ENCODE measurements at regions not wholly inside any gene's neighbourhood (a gene's known extent, or its start where the extent isn't known, plus 50 kb on each side); places are given as distances from the start of the nearest gene placed in this dataset.

- no peak for DNase-seq (ENCODE audit: low read depth)
Measured at GRCh38 chr12:89817501-89818226, 109.0 kb upstream of the ATP2B1 start.

DNA sequence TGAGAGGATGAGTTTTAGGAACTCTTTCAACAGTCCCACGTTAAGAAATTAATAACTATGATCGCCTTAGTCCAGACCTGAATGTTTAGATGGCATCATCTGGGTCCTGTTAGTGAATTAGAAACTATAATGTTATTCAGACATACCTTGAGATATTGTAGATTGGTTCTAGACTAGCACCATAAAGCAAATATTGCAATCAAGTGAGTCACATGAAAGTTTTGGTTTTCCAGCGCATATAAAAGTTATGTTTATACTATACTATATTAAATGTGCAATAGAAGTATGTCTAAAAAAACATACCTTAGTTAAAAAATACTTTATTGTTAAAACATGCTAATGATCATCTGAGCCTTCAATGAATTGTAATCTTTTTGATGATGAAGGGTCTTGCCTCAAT is 106.6 kb upstream of the ATP2B1 start:
- no peak for DNase-seq (ENCODE audit: low read depth)

- DNase-seq (ENCODE audit: low read depth): no peak
Measured at GRCh38 chr12:89803412-89803811, 94.8 kb upstream of the ATP2B1 start.

DNA sequence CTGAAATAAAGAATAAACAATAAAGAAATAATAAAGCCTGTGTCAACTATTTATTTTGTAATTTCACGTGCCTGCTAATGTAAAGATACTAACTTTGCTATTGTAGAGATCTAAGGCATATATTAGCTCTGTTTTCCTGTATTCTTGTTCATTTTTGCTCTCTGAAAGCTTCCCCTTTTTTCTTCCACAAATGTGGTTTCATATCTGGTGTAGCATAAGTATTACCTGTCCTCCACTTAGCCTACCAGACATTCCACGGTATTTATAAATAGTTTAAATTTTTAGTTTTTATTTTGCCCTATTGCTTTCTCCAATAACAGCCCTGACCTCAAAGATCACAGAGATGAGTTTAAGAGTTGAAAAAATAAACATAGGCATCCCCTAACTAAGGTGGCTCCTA is 92.6 kb upstream of the ATP2B1 start:
- no peak for DNase-seq (ENCODE audit: low read depth)

DNA sequence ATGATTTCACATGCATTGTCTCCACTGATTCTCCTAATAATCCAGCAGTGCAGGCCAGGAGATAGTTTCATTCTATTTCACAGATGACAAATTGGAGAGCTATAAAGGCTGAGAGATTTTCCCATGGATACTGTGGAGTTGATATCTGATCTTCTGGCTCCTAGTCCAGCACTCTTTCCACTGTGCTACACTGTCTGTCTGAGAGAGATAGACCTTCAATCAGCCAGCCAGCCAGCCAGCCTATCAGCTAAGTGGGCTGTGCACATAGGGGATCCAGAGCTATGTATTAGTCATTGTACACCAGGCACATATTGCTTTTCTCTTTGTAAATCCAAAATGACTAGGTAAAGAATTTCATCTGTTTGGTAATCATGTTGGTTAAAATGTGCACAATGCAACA is 91.8 kb upstream of the ATP2B1 start:
- DNase-seq (ENCODE audit: low read depth): no peak

GRCh38 chr12:89799316-89799715 is 90.7 kb upstream of the ATP2B1 start:
- DNase-seq (ENCODE audit: low read depth): no peak

GRCh38 chr12:89797436-89797835 is 88.8 kb upstream of the ATP2B1 start:
- DNase-seq (ENCODE audit: low read depth): no peak

GRCh38 chr12:89796798-89797382 is 88.3 kb upstream of the ATP2B1 start:
- DNase-seq (ENCODE audit: low read depth): no peak

- no peak for DNase-seq (ENCODE audit: low read depth)
Measured at GRCh38 chr12:89793946-89794345, 85.3 kb upstream of the ATP2B1 start.

GRCh38 chr12:89791286-89791685 is 82.6 kb upstream of the ATP2B1 start:
- no peak for DNase-seq (ENCODE audit: low read depth)

- DNase-seq (ENCODE audit: low read depth): no peak
Measured at GRCh38 chr12:89789862-89790261, 81.2 kb upstream of the ATP2B1 start.

DNA sequence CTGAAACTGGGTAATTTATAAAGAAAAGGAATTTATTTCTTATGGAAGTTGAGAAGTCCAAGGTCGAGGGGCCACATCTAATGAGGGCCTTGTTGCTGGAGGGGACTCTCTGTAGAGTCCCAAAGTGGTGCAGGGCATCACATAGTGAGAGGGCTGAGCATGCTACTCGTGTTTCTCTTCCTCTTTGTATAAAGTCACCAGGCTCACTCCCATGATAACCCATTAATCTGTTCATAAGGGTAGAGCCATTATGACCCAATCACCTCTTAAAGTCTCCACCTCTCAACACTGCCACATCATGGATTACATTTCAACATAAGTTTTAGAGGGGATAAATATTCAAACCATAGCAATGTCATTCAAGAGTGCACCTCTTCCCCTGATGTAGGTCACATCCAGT is 79.1 kb upstream of the ATP2B1 start:
- no peak for DNase-seq (ENCODE audit: low read depth)

GRCh38 chr12:89786177-89786810 is 77.7 kb upstream of the ATP2B1 start:
- no peak for DNase-seq (ENCODE audit: low read depth)

DNA sequence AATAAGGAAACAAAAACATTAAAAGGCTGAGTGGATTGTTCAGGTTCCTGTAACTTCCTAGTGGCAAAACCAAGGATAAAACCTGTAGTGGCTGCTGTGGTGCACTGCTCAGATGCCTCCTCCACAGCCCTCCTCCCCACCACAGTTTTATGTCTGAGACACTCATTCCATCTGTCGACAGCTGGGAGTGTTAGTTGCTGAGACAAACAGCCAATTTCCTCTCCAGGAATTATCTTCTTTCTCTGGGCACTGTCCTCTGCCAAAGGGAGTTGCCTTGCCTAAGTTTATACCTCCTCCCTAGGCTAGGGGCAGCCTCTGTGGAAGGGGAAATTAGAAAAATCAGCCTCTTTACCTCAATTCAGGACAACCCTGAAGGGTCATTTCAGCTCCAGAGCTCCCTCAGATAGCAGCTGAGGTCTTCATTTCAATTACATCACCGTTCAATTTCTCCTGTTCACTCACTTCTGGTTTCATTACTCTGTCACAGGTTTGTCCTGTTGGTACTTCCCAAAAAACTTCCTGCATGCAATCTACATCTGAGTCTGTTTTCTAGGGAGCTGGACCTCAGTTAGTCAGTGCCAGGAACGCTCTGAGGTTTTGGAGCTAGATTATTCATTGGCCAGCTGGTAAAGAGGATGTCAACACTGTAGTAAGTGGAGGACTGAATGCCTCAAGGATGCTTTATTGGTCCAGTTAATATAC is 74.9 kb upstream of the ATP2B1 start:
- no peak for DNase-seq (ENCODE audit: low read depth)

GRCh38 chr12:89782807-89783206 is 74.2 kb upstream of the ATP2B1 start:
- DNase-seq (ENCODE audit: low read depth): no peak

DNA sequence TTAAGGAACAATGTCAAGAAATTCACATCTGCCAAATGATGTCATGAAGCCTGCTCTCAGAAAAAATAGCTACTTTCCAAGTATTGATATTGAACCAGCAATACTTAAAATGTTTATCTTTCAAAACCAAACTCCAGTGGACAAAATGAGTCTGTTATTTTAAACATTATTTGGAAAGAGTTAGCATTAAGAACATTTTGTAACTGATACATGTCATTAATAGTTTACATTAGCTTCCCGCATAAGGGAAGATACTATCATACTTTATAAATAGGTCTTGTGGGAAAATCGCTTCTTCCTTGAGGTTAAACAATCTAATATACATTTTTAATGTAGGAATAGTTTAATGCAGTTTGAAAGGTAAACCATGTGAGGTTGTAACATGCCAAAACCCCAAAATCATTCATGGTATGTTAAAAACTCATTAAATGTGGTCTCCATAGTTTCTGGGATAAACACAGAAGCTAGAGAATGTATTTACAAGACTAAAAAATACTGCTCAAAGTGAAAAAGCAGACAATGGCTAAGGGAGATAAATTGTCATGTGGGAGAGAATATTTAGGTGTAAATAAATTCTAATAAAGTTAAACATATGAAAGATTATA is 73.4 kb upstream of the ATP2B1 start:
- no peak for DNase-seq (ENCODE audit: low read depth)

GRCh38 chr12:89781156-89781555 is 72.5 kb upstream of the ATP2B1 start:
- DNase-seq (ENCODE audit: low read depth): no peak

DNA sequence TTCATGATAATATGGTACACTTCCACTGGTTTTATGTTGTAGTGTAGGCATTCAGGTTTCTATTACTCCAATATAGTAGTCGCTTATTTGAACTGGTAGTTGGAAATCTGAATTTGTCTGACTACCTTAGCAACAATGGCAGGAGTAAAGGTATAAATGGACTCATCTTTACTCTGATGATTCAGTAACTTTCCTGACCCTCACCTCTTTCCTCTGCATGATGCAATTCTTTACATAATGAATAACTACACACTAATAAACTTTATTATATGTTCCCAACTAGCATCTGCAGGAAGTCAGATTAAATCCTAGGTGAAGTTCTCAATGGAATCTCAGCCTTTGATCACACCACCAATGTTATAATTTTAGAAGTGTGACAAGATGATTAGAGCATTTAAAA is 70.5 kb upstream of the ATP2B1 start:
- no peak for DNase-seq (ENCODE audit: low read depth)

GRCh38 chr12:89777733-89778379 is 69.2 kb upstream of the ATP2B1 start:
- no peak for DNase-seq (ENCODE audit: low read depth)

DNA sequence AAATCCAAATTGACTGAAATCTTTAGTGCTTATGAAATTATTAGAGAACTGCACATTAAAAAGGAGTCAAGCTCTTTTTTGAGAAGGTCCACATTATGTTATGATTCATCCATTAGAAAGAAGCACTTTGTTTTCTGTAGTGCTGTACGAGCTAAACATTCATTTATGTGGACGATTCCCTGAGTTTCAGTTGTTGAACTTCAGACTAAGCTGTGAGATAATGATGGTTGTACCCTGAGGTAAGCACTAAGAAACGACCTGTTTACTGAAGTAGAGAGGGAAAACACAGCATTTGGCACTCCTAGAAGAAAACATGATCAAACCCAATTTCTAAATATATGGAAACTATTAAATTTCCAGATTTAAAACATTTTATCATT is 67.3 kb upstream of the ATP2B1 start:
- no peak for DNase-seq (ENCODE audit: low read depth)

GRCh38 chr12:89775063-89775985 is 66.7 kb upstream of the ATP2B1 start:
- no peak for DNase-seq (ENCODE audit: low read depth)

Data from stimulated activated CD8-positive, alpha-beta memory T cell treated with anti-CD3 and anti-CD28 coated beads, Interleukin-15, amount 100 ng/mL, for 1 hour (primary cell).